ENCODE measurements at regions not wholly inside any gene's neighbourhood (a gene's known extent, or its start where the extent isn't known, plus 50 kb on each side); places are given as distances from the start of the nearest gene placed in this dataset.

DNA sequence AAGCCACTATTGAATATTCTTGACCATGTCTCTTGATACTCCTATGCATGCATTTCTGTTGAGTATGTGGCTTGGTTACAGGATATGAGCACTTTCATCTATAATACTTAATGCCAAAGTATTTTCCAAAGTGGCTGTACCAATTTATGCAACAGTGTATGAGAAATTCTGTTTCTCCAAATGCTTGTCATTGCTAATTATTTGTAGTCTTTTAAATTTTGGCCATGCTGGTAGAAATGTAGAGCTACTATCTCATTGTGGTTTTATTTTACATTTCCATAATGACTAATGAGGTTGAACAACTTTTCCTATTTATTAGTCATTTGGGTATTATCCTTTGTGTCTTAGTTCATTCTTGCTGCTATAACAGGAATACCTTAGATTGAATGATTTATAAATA, 71.4 kb upstream of the TSPAN2 start:
- Mint-ChIP-seq H3K27ac (ENCODE audit: unreplicated experiment) (no peak overlapping the region), H3K27me3 (ENCODE audit: unreplicated experiment) (peaks cover 16% of the 10 kb centered on the region), H3K4me3 (ENCODE audit: low read depth, unreplicated experiment) (no peak overlapping the region), H3K9me3 (ENCODE audit: low read depth, unreplicated experiment) (peaks cover 2% of the 10 kb centered on the region), H3K4me1 (ENCODE audit: low read depth, unreplicated experiment) (no peaks in the 10 kb centered on the region), H3K36me3 (ENCODE audit: insufficient read depth, unreplicated experiment) (no peaks in the 10 kb centered on the region)
- DNase-seq, result no peak
- intact Hi-C loops (cut with micrococcal nuclease; ENCODE audit: unreplicated experiment), result no loop called here
- no TSS peak for BruUV-seq (replicated peaks)
- TF ChIP-seq, protein P1, sequence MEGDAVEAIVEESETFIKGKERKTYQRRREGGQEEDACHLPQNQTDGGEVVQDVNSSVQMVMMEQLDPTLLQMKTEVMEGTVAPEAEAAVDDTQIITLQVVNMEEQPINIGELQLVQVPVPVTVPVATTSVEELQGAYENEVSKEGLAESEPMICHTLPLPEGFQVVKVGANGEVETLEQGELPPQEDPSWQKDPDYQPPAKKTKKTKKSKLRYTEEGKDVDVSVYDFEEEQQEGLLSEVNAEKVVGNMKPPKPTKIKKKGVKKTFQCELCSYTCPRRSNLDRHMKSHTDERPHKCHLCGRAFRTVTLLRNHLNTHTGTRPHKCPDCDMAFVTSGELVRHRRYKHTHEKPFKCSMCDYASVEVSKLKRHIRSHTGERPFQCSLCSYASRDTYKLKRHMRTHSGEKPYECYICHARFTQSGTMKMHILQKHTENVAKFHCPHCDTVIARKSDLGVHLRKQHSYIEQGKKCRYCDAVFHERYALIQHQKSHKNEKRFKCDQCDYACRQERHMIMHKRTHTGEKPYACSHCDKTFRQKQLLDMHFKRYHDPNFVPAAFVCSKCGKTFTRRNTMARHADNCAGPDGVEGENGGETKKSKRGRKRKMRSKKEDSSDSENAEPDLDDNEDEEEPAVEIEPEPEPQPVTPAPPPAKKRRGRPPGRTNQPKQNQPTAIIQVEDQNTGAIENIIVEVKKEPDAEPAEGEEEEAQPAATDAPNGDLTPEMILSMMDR (IDR thresholded peaks at IDR 0.05; ENCODE audit: unreplicated experiment), result no peak
- CTCF ChIA-PET, result no interaction called here

- Mint-ChIP-seq H3K27ac (ENCODE audit: unreplicated experiment) (no peak overlapping the region), H3K9me3 (ENCODE audit: low read depth, unreplicated experiment) (peaks cover 2% of the 10 kb centered on the region), H3K4me3 (ENCODE audit: low read depth, unreplicated experiment) (no peak overlapping the region), H3K27me3 (ENCODE audit: unreplicated experiment) (peaks cover 18% of the 10 kb centered on the region), H3K36me3 (ENCODE audit: insufficient read depth, unreplicated experiment) (no peaks in the 10 kb centered on the region), H3K4me1 (ENCODE audit: low read depth, unreplicated experiment) (no peaks in the 10 kb centered on the region)
- TF ChIP-seq, protein P1 (IDR thresholded peaks at IDR 0.05; ENCODE audit: unreplicated experiment), result no peak
- CTCF ChIA-PET, result interaction anchor here (0.6 kb wide), 1 partner anchor 299 kb away, joined by 6 read pairs; no protein-coding TSS in a partner anchor
- intact Hi-C loops (cut with micrococcal nuclease; ENCODE audit: unreplicated experiment), result no loop called here
- BruUV-seq (replicated peaks), result no TSS peak
- DNase-seq, result no peak
These were observed 70.7 kb upstream of the TSPAN2 start for GRCh38 chr1:115159958-115160357.

GRCh38 chr1:115158181-115158580, 68.9 kb upstream of the TSPAN2 start:
- intact Hi-C loops (cut with micrococcal nuclease; ENCODE audit: unreplicated experiment), result no loop called here
- H3K27ac Mint-ChIP-seq (ENCODE audit: unreplicated experiment), result no peak overlapping the region

GRCh38 chr1:115156826-115157468, 67.6 kb upstream of the TSPAN2 start:
- intact Hi-C loops (cut with micrococcal nuclease; ENCODE audit: unreplicated experiment), result no loop called here
- Mint-ChIP-seq H3K4me3 (ENCODE audit: low read depth, unreplicated experiment) (no peak overlapping the region), H3K27ac (ENCODE audit: unreplicated experiment) (no peak overlapping the region), H3K36me3 (ENCODE audit: insufficient read depth, unreplicated experiment) (no peaks in the 10 kb centered on the region), H3K4me1 (ENCODE audit: low read depth, unreplicated experiment) (no peaks in the 10 kb centered on the region), H3K27me3 (ENCODE audit: unreplicated experiment) (peaks cover 30% of the 10 kb centered on the region), H3K9me3 (ENCODE audit: low read depth, unreplicated experiment) (peaks cover 2% of the 10 kb centered on the region)
- no TSS peak for BruUV-seq (replicated peaks)
- no peak for DNase-seq
- TF ChIP-seq, protein P1 (IDR thresholded peaks at IDR 0.05; ENCODE audit: unreplicated experiment), result no peak
- CTCF ChIA-PET, result no interaction called here

More at GRCh38 chr1:115158181-115158580, 68.9 kb upstream of the TSPAN2 start:
- CTCF ChIA-PET, result no interaction called here
- Mint-ChIP-seq H3K9me3 (ENCODE audit: low read depth, unreplicated experiment) (peaks cover 2% of the 10 kb centered on the region), H3K27me3 (ENCODE audit: unreplicated experiment) (peaks cover 30% of the 10 kb centered on the region), H3K36me3 (ENCODE audit: insufficient read depth, unreplicated experiment) (no peaks in the 10 kb centered on the region), H3K4me3 (ENCODE audit: low read depth, unreplicated experiment) (no peak overlapping the region), H3K4me1 (ENCODE audit: low read depth, unreplicated experiment) (no peaks in the 10 kb centered on the region)
- no TSS peak for BruUV-seq (replicated peaks)
- no peak for DNase-seq
- TF ChIP-seq, protein P1 (IDR thresholded peaks at IDR 0.05; ENCODE audit: unreplicated experiment), result no peak
